T-helper 2 cell treated with Interferon-gamma antibody and Interleukin-4, amounts not matched to agents 100 ng/mL and 5 ng/mL, for 36 hours (primary cell): ENCODE measurements at regions not wholly inside any gene's neighbourhood (a gene's known extent, or its start where the extent isn't known, plus 50 kb on each side); places are given as distances from the start of the nearest gene placed in this dataset.
"Not testable (repeated sequence)": the region's sequence is repeated elsewhere in the genome, so short reads cannot be mapped to it uniquely, and the experiment has no call there.

Source experiments
- intact Hi-C: fragments of 100-400 bp; cut with micrococcal nuclease; formaldehyde crosslinking; loops from one replicate; pipeline ENCODE4 v1.15.1; 2023

DNA sequence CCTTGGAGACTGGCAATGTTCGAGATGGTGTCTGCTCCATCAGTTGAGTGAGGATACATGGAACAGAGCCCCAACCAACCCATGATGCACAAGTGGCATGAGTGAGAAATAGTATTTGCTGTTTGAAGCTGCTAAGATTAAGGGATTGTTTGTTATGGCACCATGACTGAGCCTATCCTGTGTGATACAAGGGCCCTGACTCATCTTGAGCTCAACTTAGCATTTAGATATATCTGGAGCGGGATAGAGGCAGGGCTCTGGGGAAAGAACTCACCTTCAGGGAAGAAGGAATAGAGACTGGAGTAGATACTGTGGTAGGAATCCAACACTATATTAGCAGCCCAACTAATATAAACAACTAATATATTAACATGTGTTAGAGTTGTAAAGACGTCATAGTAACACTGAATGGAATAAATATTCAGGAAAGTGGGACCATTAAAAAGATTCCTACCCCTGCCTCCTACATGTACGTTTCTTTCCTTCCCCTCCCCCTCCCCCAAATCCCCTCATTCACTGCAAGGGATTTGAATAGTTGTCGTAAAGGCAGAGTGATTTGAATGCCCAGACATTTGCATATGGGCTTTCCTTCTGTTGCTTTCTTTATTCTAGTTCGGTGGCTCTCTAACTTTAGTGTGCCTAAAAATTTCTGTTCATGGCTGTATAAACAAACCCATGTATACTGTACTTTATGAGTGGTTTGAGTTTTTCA, 106.6 kb upstream of the POU3F1 start:
- intact Hi-C loops: no loop called here

- intact Hi-C loops: no loop called here
These were observed 105.9 kb upstream of the POU3F1 start for GRCh38 chr1:38152351-38153065.

GRCh38 chr1:38151399-38151798, 104.8 kb upstream of the POU3F1 start:
- intact Hi-C loops: no loop called here

DNA sequence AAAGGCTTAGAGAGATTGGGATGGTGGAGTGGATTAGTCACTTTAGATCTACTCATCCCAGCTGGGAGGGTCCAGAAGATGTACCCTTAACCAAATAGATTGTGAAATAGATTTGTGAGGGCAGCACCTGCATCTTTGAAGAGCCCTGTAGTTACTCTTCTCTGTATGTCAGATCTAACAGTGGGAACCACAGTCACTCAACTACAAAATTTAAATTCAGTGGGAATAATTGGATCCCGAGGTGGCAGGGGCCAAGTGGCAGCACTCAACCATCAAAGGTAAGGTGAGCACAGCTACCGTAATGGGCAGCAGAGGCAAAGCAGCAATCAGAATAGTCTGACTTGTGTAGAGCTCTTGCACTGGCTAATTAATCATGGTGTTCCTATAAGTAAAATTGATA, 99.5 kb upstream of the POU3F1 start:
- intact Hi-C loops: not testable (repeated sequence)

DNA sequence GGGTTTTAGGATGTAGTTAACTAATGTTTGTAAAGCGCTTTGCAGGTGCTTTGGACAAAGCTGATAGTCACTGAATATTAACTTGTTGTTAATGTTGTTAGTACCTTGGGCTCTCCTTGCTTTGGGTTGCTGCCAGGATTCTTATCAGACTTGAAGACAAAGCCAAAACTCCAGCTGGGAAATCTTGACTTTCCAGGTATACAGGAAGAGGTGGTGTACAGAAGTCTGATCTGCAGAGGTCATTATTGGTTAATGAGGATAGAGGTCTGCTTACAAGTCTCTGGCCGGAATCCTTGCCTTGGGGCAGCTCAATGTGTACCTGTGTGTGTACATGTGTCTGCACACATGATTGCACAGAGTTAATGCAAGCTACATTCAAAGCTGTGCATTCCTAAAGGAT, 96.0 kb upstream of the POU3F1 start:
- intact Hi-C loops: no loop called here

- intact Hi-C loops: no loop called here
These were observed 94.9 kb upstream of the POU3F1 start for GRCh38 chr1:38141483-38141882.

GRCh38 chr1:38139738-38140487, 93.3 kb upstream of the POU3F1 start:
- intact Hi-C loops: no loop called here

GRCh38 chr1:38138498-38139233, 92.1 kb upstream of the POU3F1 start:
- intact Hi-C loops: no loop called here

DNA sequence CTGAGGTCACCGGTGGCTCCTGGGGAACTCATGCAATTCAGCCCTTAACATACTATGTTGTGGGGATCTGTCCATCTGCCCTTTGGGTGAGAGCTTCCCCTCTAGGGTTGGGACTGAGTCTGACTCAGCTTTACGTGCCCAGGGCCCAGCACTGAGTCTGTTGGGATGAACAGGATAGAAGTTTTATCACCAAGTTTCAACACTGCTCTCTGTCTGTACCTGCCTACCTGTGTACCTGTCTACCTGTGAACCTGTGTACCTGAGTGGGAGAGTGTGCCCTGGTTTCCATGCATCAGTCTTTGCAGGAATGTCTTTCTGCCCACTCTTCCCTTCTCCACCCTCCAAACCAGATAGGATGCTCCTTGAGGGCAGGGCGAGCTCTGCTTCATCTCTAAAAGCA, 90.6 kb upstream of the POU3F1 start:
- intact Hi-C loops: no loop called here

DNA sequence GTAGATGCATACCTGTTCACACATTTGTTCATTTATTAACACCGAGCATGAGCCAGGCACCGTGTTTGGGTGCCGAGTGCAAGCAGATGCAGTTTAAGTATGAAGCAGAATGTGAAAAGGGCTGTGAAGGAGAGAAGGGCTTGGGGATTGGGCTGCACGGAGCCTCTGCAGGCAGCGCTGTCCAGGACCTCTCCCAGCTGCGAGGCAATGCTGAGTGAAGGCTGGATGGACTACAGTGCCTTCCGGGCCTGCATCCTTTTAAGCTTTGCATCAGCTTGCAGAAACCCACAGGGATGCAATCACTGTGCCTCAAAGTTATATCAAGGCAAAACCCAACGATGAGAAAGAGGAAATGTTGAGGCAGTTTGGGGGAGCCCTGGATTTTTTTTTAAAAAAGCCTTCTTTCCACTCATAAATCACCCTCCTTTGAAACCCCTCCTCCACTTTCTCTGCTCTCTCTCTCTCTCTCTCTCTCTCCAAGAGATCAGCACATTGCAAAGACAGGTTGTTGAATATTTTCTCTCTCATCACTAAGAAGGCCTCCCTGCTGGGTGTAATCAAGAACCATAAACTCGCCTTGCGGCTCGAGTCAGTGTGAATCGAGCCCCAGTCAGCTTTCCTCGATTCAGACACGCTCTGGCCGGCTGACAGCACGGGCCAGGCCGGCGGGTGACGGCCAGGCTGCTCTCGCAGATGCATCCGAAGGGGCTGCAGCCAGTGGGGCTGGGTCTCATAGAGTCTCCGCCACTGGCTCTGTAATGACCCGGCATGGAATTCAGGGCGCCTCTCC, 89.2 kb upstream of the POU3F1 start:
- intact Hi-C loops: no loop called here

DNA sequence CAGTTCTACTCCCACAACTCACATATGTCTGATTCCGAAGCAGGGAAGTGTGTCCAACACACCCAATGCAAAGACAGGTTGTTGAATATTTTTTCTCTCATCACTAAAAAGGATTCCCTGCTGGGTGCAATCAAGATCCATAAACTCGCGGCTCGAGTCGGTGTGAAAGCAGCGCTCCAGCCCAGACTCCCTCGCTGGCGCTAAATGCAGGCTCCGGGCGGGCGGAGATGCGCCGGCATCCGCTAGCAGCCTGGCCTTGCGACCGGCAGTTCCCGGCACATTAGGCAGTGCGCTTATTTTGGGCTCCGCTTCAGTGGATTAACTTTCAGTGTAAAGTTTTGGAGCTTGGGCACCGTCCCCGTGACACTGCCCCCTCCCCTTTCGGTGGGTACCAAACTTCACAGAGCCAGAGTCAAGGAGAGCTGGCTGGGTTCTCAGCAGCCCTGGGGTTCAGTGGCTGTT, 87.7 kb upstream of the POU3F1 start:
- intact Hi-C loops: no loop called here

GRCh38 chr1:38133756-38134155, 87.2 kb upstream of the POU3F1 start:
- intact Hi-C loops: no loop called here

- intact Hi-C loops: no loop called here
These were observed 86.7 kb upstream of the POU3F1 start for GRCh38 chr1:38133304-38133703.

DNA sequence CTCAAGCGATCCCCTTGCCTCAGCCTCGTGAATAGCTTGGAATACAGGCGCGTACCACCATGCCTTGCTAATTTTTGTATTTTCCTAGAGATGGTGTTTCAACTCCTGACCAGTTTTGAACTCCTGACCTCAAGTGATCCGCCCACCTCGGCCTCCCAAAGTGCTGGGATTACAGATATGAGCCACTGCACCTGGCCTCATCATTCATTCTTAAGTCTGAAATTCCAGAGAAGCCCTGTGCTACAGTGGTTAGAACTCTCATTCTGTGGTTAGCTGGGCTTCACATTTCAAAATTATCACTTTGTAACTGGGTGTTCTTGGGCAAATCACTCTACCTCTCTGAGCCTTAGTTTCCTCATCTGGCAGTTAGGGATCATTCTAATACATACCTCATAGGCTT, 86.1 kb upstream of the POU3F1 start:
- intact Hi-C loops: no loop called here

DNA sequence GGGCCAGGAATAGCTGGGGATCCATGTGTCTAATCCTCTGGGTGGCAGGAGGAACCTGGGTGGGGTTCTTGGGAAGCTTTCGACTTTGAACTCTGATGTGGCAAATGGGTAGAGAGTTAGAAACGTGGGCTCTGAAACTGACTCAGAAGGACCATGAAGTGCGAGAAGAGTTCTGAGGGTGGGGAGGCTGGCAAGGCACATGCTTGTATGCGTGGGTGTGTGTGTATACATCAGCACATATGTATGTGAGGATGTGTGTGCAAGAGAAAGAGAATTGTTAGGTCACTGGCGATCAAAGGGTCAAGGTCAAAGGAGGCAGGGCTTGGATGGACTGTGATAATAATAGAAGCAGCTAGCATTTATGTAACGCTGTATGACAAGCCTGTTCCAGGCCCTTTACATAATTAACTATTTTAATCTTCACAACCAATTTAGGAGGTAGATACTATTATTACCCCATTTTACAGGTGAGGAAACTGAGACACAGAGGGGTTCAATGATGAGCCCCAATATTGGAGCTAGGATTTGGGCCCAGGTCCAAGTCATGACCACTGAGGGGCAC, 84.5 kb upstream of the POU3F1 start:
- intact Hi-C loops: no loop called here

- intact Hi-C loops: no loop called here
These were observed 83.4 kb upstream of the POU3F1 start for GRCh38 chr1:38129971-38130370.

DNA sequence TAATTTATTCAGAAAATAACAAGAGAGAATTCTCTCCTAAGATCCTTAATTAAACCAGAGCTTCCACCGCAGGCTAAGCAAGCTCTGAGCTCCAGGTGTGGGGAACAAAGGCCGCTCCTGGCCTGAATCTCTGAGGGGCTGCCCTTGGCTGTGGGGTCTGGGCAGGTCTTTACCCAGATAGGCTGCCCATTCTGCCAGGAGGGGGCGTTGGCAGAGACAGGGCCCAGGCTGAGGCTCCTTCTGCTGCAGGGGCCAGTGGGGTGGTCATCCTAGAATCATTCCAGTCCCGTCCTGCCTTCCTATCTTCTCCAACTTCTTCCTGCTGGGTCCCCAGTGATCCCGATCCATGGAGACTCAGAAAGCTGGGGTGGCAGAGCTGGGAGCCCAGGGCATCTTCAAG, 82.9 kb upstream of the POU3F1 start:
- intact Hi-C loops: no loop called here

DNA sequence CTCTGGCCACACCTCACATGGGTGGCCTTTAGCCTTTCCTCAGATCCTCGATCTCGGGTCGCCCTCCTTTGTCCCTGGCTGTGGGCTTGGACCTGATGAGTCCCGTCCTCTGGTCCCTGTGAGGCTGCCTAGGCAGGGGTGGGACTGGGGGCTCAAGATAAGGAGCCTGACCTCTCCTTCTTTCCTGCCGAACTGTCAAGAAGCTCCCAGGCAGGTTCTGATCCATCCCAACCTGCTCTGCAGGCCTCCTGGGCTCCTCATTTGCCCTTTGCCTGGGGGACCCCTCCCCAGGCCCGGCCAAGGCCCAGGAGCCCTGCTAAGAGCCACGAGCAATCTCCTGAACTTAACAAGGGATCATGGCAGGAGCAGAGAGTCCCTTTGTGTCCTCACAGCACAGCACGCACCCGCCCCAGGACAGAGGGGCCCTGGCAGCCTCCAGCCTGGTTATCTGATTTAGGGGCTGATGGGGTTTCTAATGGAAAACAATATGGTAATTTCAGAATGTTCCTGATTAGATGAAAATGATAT, 82.4 kb upstream of the POU3F1 start:
- intact Hi-C loops: no loop called here

DNA sequence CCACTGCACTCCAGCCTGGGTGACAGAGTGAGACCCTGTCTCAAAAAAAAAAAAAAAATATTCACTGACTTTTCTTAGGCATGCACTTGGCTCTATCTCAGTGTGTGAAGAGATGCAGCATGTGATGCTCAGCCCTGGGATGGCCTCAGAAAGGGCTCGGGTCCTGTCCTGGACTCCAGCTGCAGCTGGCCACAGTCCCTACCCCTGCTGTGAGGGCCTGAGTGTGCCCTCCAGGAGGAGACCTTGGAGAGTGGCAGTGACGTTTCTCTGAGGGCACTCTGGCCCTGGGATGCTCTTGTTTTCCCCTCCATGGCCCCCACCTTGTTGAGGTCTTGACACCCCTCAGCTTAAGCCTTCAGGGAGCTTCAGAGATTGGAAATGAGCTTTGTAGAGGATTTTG, 81.9 kb upstream of the POU3F1 start:
- intact Hi-C loops: no loop called here

DNA sequence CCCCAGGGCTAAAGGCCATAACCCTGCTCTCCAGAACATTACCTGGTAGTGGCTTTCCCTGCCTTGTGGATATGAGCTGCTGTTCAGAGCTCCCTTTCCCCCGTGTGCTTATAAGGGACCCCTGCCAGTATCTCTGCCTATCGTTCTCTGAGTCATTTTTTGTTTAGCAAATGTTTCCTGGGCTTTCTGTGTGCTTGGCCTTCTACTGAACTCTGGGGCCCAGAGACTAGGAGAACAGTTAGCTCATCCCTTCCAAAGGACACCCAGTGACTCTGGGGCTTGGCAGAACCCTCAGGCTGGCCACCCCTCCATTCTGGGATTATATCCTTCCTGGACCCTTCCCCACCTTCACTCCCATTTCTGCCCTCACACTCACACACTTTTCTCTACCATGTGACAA, 80.8 kb upstream of the POU3F1 start:
- intact Hi-C loops: no loop called here
